GM12878 (cell line): ENCODE measurements at regions not wholly inside any gene's neighbourhood (a gene's known extent, or its start where the extent isn't known, plus 50 kb on each side); places are given as distances from the start of the nearest gene placed in this dataset.
"Not testable (repeated sequence)": the region's sequence is repeated elsewhere in the genome, so short reads cannot be mapped to it uniquely, and the experiment has no call there.

Source experiments
- ATF2 ChIP-seq: IDR thresholded peaks from 2 replicates; pipeline ENCODE4 v1.6.1; 2012; ENCODE audit warnings: low read length, inconsistent platforms
- CEBPB ChIP-seq, 2 experiments: fragments of 150-350 bp in 1 of 2; IDR thresholded peaks; 2 replicates each; pipeline ENCODE4 v1.6.1; 2012 to 2014; ENCODE audit warnings: low read depth in 2 of 2, low read length in 2 of 2, borderline replicate concordance in 1 of 2, inconsistent platforms in 1 of 2
- POLR2A ChIP-seq: IDR thresholded peaks from 2 replicates; pipeline ENCODE4 v1.6.1; 2011; ENCODE audit warnings: low read depth, mild to moderate bottlenecking, low read length
- POLR2AphosphoS5 ChIP-seq: IDR thresholded peaks from 2 replicates; pipeline ENCODE4 v1.6.1; 2011; ENCODE audit warnings: mild to moderate bottlenecking, low read length, inconsistent platforms
- SIX5 ChIP-seq: IDR thresholded peaks from 2 replicates; pipeline ENCODE4 v1.6.1; 2011; ENCODE audit warnings: mild to moderate bottlenecking, low read depth, low read length, moderate library complexity; ENCODE audit not compliant: severe bottlenecking
- SP1 ChIP-seq: IDR thresholded peaks from one replicate; pipeline ENCODE4 v1.6.1; 2011; ENCODE audit warnings: low read depth, low read length
- TBL1XR1 ChIP-seq: IDR thresholded peaks from 2 replicates; pipeline ENCODE4 v1.6.1; 2012; ENCODE audit warnings: low read depth, low read length, improper control_type of control experiment
- USF1 ChIP-seq: IDR thresholded peaks from 2 replicates; pipeline ENCODE4 v1.6.1; 2011; ENCODE audit warnings: borderline replicate concordance, low read depth, mild to moderate bottlenecking, moderate library complexity, mixed read lengths, low read length; ENCODE audit not compliant: insufficient read depth; ENCODE audit errors: extremely low read length
- ZNF687 ChIP-seq: fragments of 450-650 bp; IDR thresholded peaks from 2 replicates; pipeline ENCODE4 v1.6.1; 2017; ENCODE audit warnings: mild to moderate bottlenecking, moderate library complexity
- TF ChIP-seq, protein P1 (sequence below), 3 experiments: IDR thresholded peaks in 2 of 3; conservative IDR thresholded peaks in 1 of 3; 2 replicates each; pipeline ENCODE4 v1.5.1; 2011; ENCODE audit warnings: low read depth in 3 of 3, low read length in 3 of 3, mild to moderate bottlenecking in 3 of 3, control low read depth in 2 of 3, moderate library complexity in 2 of 3, inconsistent platforms in 1 of 3, mixed read lengths in 1 of 3; ENCODE audit not compliant: control insufficient read depth in 2 of 3, insufficient read depth in 1 of 3; ENCODE audit errors: extremely low read depth in 1 of 3
- TF ChIP-seq, protein P2 (sequence below): fragments of 450-650 bp; formaldehyde crosslinking; IDR thresholded peaks from 2 replicates; pipeline ENCODE4 v1.5.0; 2022; ENCODE audit warnings: mild to moderate bottlenecking, missing genetic modification characterization
- TF ChIP-seq, protein P3 (sequence below): IDR thresholded peaks from 2 replicates; pipeline ENCODE4 v1.6.1; 2011; ENCODE audit warnings: mild to moderate bottlenecking, low read depth, low read length, moderate library complexity; ENCODE audit not compliant: insufficient replicate concordance

- TF ChIP-seq SP1; POLR2AphosphoS5; ZNF687; CEBPB (IDR thresholded peaks at IDR 0.05; ENCODE audit: borderline replicate concordance in 1 of 2, low read depth in 2 of 2, low read length in 2 of 2); SIX5; USF1; TBL1XR1; ATF2; POLR2A: not testable (repeated sequence)
- TF ChIP-seq, protein P1, sequence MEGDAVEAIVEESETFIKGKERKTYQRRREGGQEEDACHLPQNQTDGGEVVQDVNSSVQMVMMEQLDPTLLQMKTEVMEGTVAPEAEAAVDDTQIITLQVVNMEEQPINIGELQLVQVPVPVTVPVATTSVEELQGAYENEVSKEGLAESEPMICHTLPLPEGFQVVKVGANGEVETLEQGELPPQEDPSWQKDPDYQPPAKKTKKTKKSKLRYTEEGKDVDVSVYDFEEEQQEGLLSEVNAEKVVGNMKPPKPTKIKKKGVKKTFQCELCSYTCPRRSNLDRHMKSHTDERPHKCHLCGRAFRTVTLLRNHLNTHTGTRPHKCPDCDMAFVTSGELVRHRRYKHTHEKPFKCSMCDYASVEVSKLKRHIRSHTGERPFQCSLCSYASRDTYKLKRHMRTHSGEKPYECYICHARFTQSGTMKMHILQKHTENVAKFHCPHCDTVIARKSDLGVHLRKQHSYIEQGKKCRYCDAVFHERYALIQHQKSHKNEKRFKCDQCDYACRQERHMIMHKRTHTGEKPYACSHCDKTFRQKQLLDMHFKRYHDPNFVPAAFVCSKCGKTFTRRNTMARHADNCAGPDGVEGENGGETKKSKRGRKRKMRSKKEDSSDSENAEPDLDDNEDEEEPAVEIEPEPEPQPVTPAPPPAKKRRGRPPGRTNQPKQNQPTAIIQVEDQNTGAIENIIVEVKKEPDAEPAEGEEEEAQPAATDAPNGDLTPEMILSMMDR (IDR thresholded peaks at IDR 0.05 in 2 of 3, conservative IDR thresholded peaks at IDR 0.05 in 1 of 3; ENCODE audit: control insufficient read depth in 2 of 3, extremely low read depth in 1 of 3, insufficient read depth in 1 of 3, low read depth in 3 of 3, low read length in 3 of 3): not testable (repeated sequence)
- TF ChIP-seq, protein P2, sequence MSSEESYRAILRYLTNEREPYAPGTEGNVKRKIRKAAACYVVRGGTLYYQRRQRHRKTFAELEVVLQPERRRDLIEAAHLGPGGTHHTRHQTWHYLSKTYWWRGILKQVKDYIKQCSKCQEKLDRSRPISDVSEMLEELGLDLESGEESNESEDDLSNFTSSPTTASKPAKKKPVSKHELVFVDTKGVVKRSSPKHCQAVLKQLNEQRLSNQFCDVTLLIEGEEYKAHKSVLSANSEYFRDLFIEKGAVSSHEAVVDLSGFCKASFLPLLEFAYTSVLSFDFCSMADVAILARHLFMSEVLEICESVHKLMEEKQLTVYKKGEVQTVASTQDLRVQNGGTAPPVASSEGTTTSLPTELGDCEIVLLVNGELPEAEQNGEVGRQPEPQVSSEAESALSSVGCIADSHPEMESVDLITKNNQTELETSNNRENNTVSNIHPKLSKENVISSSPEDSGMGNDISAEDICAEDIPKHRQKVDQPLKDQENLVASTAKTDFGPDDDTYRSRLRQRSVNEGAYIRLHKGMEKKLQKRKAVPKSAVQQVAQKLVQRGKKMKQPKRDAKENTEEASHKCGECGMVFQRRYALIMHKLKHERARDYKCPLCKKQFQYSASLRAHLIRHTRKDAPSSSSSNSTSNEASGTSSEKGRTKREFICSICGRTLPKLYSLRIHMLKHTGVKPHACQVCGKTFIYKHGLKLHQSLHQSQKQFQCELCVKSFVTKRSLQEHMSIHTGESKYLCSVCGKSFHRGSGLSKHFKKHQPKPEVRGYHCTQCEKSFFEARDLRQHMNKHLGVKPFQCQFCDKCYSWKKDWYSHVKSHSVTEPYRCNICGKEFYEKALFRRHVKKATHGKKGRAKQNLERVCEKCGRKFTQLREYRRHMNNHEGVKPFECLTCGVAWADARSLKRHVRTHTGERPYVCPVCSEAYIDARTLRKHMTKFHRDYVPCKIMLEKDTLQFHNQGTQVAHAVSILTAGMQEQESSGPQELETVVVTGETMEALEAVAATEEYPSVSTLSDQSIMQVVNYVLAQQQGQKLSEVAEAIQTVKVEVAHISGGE (CRISPR knock-in tag): not testable (repeated sequence)
- TF ChIP-seq, protein P3, sequence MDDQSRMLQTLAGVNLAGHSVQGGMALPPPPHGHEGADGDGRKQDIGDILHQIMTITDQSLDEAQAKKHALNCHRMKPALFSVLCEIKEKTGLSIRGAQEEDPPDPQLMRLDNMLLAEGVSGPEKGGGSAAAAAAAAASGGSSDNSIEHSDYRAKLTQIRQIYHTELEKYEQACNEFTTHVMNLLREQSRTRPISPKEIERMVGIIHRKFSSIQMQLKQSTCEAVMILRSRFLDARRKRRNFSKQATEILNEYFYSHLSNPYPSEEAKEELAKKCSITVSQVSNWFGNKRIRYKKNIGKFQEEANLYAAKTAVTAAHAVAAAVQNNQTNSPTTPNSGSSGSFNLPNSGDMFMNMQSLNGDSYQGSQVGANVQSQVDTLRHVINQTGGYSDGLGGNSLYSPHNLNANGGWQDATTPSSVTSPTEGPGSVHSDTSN: not testable (repeated sequence)
Measured at GRCh38 chr13:56188582-56188981, 952.1 kb upstream of the PRR20A start.
